ENCODE measurements at regions not wholly inside any gene's neighbourhood (a gene's known extent, or its start where the extent isn't known, plus 50 kb on each side); places are given as distances from the start of the nearest gene placed in this dataset.

GRCh38 chr13:30141775-30142485, 165.4 kb downstream of the KATNAL1 start:
- Histone ChIP-seq H3K4me1 (peaks cover 8 to 12% of the 10 kb centered on the region in 2 donors), H3K36me3 (no peaks in the 10 kb centered on the region), H3K9me3 (no peaks in the 10 kb centered on the region), H3K4me3 (no peak overlapping the region), H3K27ac (peak overlapping the region; percentile 80 to 85), H3K27me3 (no peaks in the 10 kb centered on the region)
- TF ChIP-seq, protein P1, sequence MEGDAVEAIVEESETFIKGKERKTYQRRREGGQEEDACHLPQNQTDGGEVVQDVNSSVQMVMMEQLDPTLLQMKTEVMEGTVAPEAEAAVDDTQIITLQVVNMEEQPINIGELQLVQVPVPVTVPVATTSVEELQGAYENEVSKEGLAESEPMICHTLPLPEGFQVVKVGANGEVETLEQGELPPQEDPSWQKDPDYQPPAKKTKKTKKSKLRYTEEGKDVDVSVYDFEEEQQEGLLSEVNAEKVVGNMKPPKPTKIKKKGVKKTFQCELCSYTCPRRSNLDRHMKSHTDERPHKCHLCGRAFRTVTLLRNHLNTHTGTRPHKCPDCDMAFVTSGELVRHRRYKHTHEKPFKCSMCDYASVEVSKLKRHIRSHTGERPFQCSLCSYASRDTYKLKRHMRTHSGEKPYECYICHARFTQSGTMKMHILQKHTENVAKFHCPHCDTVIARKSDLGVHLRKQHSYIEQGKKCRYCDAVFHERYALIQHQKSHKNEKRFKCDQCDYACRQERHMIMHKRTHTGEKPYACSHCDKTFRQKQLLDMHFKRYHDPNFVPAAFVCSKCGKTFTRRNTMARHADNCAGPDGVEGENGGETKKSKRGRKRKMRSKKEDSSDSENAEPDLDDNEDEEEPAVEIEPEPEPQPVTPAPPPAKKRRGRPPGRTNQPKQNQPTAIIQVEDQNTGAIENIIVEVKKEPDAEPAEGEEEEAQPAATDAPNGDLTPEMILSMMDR (IDR thresholded peaks at IDR 0.05) = no peak
- no peak for TF ChIP-seq POLR2AphosphoS5 (IDR thresholded peaks at IDR 0.05)
- no peak for TF ChIP-seq POLR2A (IDR thresholded peaks at IDR 0.05)
- no peak for DNase-seq (ENCODE audit: low spot score in 2 of 2)
- intact Hi-C loops (cut with DNase I; ENCODE audit: low total_unique reads) = no loop called here

DNA sequence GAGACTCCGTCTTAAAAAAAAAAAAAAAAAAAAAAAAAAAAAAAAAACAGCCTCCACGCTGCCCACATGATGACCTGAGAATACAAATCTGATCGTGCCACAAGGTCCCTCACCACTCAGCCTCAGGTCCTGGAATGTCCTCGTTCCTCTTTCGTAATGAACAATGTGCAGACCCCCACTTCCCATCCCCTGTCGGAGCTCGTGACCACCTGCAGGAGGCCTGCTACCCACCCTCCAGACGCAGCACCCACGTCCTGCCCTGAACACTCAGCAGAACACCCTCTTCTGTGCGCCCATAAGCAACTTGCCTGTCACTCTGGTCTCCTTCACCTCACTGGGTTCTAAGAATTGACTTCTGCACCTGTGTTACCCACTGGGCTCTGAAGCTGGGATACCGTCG, 166.4 kb downstream of the KATNAL1 start:
- Histone ChIP-seq H3K4me1 (peaks cover 8 to 12% of the 10 kb centered on the region in 2 donors), H3K36me3 (no peaks in the 10 kb centered on the region), H3K27me3 (no peaks in the 10 kb centered on the region), H3K4me3 (no peak overlapping the region), H3K27ac (no peak overlapping the region), H3K9me3 (no peaks in the 10 kb centered on the region)
- DNase-seq (ENCODE audit: low spot score in 2 of 2) = no peak
- TF ChIP-seq POLR2A (IDR thresholded peaks at IDR 0.05) (no peak), POLR2AphosphoS5 (IDR thresholded peaks at IDR 0.05) (no peak)
- TF ChIP-seq, protein P1 (IDR thresholded peaks at IDR 0.05) = no peak
- intact Hi-C loops (cut with DNase I; ENCODE audit: low total_unique reads) = no loop called here

- peaks cover 5 to 11% of the 10 kb centered on the region in 2 donors for H3K4me1 ChIP-seq
- intact Hi-C loops (cut with DNase I; ENCODE audit: low total_unique reads) = loop anchor here (10.0 kb wide), 1 partner anchor 326 kb away; the partner anchor contains the start of gene HMGB1
- TF ChIP-seq POLR2AphosphoS5 (IDR thresholded peaks at IDR 0.05) (no peak), POLR2A (IDR thresholded peaks at IDR 0.05) (no peak)
- TF ChIP-seq, protein P1 (IDR thresholded peaks at IDR 0.05) = no peak
- no peak for DNase-seq (ENCODE audit: low spot score in 2 of 2)
- H3K9me3 ChIP-seq = no peaks in the 10 kb centered on the region
- H3K27ac ChIP-seq = no peak overlapping the region
- H3K4me3 ChIP-seq = no peak overlapping the region
- no peaks in the 10 kb centered on the region for H3K36me3 ChIP-seq
- H3K27me3 ChIP-seq = no peaks in the 10 kb centered on the region
These were observed 168.8 kb downstream of the KATNAL1 start for GRCh38 chr13:30138511-30138910.

DNA sequence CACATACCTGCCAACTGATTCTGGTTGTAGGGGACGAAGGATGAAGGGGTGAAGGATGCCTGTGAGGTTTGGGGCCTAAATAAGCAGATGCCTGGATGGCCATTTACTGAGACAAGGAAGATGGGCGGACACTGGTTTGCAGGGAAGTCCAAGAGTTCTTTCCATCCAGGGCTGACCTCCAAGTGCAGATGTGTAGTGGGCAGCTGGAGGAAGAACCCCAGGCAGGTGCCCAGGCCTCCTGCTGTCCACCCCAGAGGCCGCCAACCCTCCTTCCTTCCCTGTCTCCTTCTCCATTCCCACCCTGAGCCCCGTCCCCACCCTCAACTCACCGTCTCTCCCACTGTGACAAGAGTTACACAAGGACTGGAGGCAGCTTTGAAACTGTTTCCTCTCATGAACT, 171.5 kb downstream of the KATNAL1 start:
- TF ChIP-seq, protein P1 (IDR thresholded peaks at IDR 0.05) = no peak
- TF ChIP-seq POLR2A (IDR thresholded peaks at IDR 0.05) = no peak
- TF ChIP-seq POLR2AphosphoS5 (IDR thresholded peaks at IDR 0.05) = no peak
- H3K36me3 ChIP-seq = no peaks in the 10 kb centered on the region
- no peaks in the 10 kb centered on the region for H3K27me3 ChIP-seq
- H3K4me1 ChIP-seq = peaks cover 0 to 2% of the 10 kb centered on the region in 2 donors
- H3K9me3 ChIP-seq = no peaks in the 10 kb centered on the region
- H3K4me3 ChIP-seq = no peak overlapping the region
- no peak for DNase-seq (ENCODE audit: low spot score in 2 of 2)
- no peak overlapping the region for H3K27ac ChIP-seq
- intact Hi-C loops (cut with DNase I; ENCODE audit: low total_unique reads) = loop anchor here (10.0 kb wide), 1 partner anchor 329 kb away; the partner anchor contains the start of gene HMGB1

- no peak for DNase-seq (ENCODE audit: low spot score in 2 of 2)
- intact Hi-C loops (cut with DNase I; ENCODE audit: low total_unique reads) = loop anchor here (10.0 kb wide), 1 partner anchor 329 kb away; the partner anchor contains the start of gene HMGB1
- H3K9me3 ChIP-seq = no peaks in the 10 kb centered on the region
- no peak overlapping the region for H3K27ac ChIP-seq
- H3K36me3 ChIP-seq = no peaks in the 10 kb centered on the region
- TF ChIP-seq POLR2A (IDR thresholded peaks at IDR 0.05) (no peak), POLR2AphosphoS5 (IDR thresholded peaks at IDR 0.05) (no peak)
- TF ChIP-seq, protein P1 (IDR thresholded peaks at IDR 0.05) = no peak
- peaks cover 0 to 2% of the 10 kb centered on the region in 2 donors for H3K4me1 ChIP-seq
- no peaks in the 10 kb centered on the region for H3K27me3 ChIP-seq
- no peak overlapping the region for H3K4me3 ChIP-seq
These were observed 172.0 kb downstream of the KATNAL1 start for GRCh38 chr13:30135351-30135750.

All from breast epithelium (tissue), 4 donors.